Osteoblast (primary cell): ENCODE measurements at regions not wholly inside any gene's neighbourhood (a gene's known extent, or its start where the extent isn't known, plus 50 kb on each side); places are given as distances from the start of the nearest gene placed in this dataset.

Experiments used
- DNase-seq: peaks from one replicate; pipeline ENCODE4 v3.0.0; 2011; ENCODE audit warnings: low spot score, mixed read lengths; ENCODE audit not compliant: insufficient read length; ENCODE audit errors: missing footprints
- H2AFZ ChIP-seq: 2 replicates; pipeline ENCODE4 v1.6.0; 2011; ENCODE audit warnings: mild to moderate bottlenecking, low read length
- H3K27ac ChIP-seq: 2 replicates; pipeline ENCODE4 v1.5.1; 2011; ENCODE audit warnings: mild to moderate bottlenecking, low read depth, low read length, moderate library complexity
- H3K27me3 ChIP-seq: 2 replicates; pipeline ENCODE4 v1.6.0; 2012; ENCODE audit warnings: mild to moderate bottlenecking, control low read depth, inconsistent platforms, low read length, moderate library complexity; ENCODE audit not compliant: insufficient read depth
- H3K36me3 ChIP-seq: 2 replicates; pipeline ENCODE4 v1.5.1; 2011; ENCODE audit warnings: mild to moderate bottlenecking, low read length, control low read depth, moderate library complexity; ENCODE audit not compliant: insufficient read depth
- H3K4me1 ChIP-seq: 2 replicates; pipeline ENCODE4 v1.5.1; 2011; ENCODE audit warnings: mild to moderate bottlenecking, low read length, control low read depth, moderate library complexity; ENCODE audit not compliant: insufficient read depth
- H3K4me2 ChIP-seq: 2 replicates; pipeline ENCODE4 v1.6.0; 2011; ENCODE audit warnings: mild to moderate bottlenecking, low read length; ENCODE audit not compliant: insufficient read depth
- H3K4me3 ChIP-seq: fragments of 200-600 bp; sonication (generic); 3 replicates; pipeline ENCODE4 v1.5.1; 2012; ENCODE audit warnings: mild to moderate bottlenecking, low read length, inconsistent platforms; ENCODE audit not compliant: insufficient read depth
- H3K79me2 ChIP-seq: 2 replicates; pipeline ENCODE4 v1.6.0; 2012; ENCODE audit warnings: mild to moderate bottlenecking, low read length, control low read depth, inconsistent platforms; ENCODE audit not compliant: insufficient read depth
- H3K9me3 ChIP-seq: 2 replicates; pipeline ENCODE4 v1.5.1; 2011; ENCODE audit warnings: low read depth, low read length, control low read depth
- H4K20me1 ChIP-seq: 2 replicates; pipeline ENCODE4 v1.6.0; 2012; ENCODE audit warnings: mild to moderate bottlenecking, low read length, control low read depth; ENCODE audit not compliant: insufficient read depth
- TF ChIP-seq, protein P1 (sequence below): IDR thresholded peaks from 2 replicates; pipeline ENCODE4 v1.5.1; 2011; ENCODE audit warnings: mild to moderate bottlenecking, low read depth, low read length, moderate library complexity; ENCODE audit errors: extremely low read depth

DNA sequence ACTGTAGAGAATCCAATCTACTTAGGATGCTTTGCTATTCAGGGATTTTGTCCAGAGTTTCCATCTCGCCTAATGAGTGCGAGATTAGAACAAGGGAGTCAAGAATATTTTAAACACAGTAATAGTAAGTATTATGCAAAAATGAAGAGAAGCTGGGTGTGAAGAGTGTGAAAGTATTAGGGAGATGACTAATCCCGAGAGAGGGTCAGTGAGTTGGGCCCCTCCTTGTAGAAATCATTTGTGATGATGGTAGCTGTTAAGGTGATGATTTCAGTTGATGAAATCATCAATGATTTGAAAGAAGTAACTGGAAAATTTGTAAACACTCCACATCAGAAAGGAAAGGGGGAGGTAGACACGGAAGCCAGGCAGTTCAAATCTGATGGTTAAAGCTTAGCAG is 478.9 kb upstream of the MGAT4C start:
- TF ChIP-seq, protein P1, sequence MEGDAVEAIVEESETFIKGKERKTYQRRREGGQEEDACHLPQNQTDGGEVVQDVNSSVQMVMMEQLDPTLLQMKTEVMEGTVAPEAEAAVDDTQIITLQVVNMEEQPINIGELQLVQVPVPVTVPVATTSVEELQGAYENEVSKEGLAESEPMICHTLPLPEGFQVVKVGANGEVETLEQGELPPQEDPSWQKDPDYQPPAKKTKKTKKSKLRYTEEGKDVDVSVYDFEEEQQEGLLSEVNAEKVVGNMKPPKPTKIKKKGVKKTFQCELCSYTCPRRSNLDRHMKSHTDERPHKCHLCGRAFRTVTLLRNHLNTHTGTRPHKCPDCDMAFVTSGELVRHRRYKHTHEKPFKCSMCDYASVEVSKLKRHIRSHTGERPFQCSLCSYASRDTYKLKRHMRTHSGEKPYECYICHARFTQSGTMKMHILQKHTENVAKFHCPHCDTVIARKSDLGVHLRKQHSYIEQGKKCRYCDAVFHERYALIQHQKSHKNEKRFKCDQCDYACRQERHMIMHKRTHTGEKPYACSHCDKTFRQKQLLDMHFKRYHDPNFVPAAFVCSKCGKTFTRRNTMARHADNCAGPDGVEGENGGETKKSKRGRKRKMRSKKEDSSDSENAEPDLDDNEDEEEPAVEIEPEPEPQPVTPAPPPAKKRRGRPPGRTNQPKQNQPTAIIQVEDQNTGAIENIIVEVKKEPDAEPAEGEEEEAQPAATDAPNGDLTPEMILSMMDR: no peak

DNA sequence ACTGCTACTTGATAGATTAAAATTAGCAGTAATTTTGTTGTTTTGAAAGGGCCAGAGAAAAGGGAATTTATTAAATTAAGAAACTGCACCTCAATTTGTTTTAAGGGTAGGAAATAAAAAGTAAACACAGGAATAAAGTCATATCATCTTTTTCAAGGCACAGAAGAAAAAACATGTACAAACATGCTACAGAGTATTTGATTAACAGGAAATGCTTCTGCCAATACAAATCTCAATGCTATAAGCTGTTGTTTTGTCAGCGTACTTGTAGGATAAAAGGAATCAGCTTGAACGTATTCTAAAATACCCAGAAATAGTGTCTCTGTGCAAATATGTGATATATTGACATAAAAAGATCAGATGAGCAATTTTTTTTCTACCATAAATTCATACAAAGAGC is 474.0 kb upstream of the MGAT4C start:
- no peaks in the 10 kb centered on the region for H3K9me3 ChIP-seq
- no peak for DNase-seq
- H3K79me2 ChIP-seq: no peaks in the 10 kb centered on the region

More for the DNA sequence above, 478.9 kb upstream of the MGAT4C start:
- H2AFZ ChIP-seq: no peak overlapping the region
- no peak for DNase-seq
- no peaks in the 10 kb centered on the region for H3K36me3 ChIP-seq
- H3K27me3 ChIP-seq: no peaks in the 10 kb centered on the region
- no peaks in the 10 kb centered on the region for H4K20me1 ChIP-seq
- no peak overlapping the region for H3K4me2 ChIP-seq
- no peaks in the 10 kb centered on the region for H3K4me1 ChIP-seq
- H3K4me3 ChIP-seq: no peak overlapping the region
- H3K27ac ChIP-seq: no peak overlapping the region
- no peaks in the 10 kb centered on the region for H3K9me3 ChIP-seq
- no peaks in the 10 kb centered on the region for H3K79me2 ChIP-seq

DNA sequence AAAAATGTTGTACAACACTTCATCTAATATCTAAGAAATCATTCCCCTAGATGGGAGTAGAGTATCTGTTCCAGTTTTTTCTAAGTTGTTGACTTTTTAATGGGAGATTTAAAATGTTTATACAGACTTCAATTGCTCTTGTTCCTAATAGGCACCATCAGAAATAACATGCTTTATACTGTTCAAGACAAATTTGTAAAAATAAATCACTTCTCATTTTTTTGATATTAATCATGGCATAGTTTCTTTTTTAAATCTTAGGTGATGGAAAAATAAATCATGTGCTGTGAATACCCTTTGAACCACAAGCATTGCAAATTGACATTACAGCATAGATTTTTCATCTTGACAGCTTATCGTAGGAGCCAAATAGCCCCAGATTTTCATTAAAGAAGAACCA is 473.5 kb upstream of the MGAT4C start:
- H4K20me1 ChIP-seq: no peaks in the 10 kb centered on the region
- H3K36me3 ChIP-seq: no peaks in the 10 kb centered on the region
- no peak overlapping the region for H2AFZ ChIP-seq
- no peaks in the 10 kb centered on the region for H3K9me3 ChIP-seq
- peaks cover 5% of the 10 kb centered on the region for H3K4me1 ChIP-seq
- no peak for DNase-seq
- no peak overlapping the region for H3K4me3 ChIP-seq
- no peaks in the 10 kb centered on the region for H3K27me3 ChIP-seq
- H3K27ac ChIP-seq: no peak overlapping the region
- TF ChIP-seq, protein P1: no peak
- H3K79me2 ChIP-seq: no peaks in the 10 kb centered on the region
- no peak overlapping the region for H3K4me2 ChIP-seq

More for the DNA sequence above, 474.0 kb upstream of the MGAT4C start:
- Histone ChIP-seq H3K4me3 (no peak overlapping the region), H3K27ac (no peak overlapping the region), H3K36me3 (no peaks in the 10 kb centered on the region), H3K4me2 (no peak overlapping the region), H4K20me1 (no peaks in the 10 kb centered on the region), H3K27me3 (no peaks in the 10 kb centered on the region), H2AFZ (no peak overlapping the region), H3K4me1 (no peaks in the 10 kb centered on the region)
- TF ChIP-seq, protein P1: no peak

DNA sequence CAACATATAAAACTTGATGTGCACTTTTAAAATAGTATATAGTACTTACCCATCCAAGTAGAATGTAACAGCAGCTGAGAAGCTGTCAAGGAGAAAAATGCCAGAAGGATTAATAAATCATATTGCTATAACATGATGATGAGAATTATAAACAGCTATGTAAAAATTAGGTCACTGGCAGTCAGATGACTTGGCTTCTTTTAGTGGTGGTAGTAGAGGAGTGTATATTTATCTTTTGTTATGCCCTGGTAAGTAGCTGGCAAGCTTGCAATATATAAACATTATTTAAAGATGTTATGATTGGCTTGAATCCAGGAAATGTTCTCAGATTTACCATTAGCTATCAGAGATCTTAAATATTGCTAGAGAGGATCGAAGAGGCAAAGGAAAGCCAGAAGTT is 471.0 kb upstream of the MGAT4C start:
- no peak overlapping the region for H3K4me3 ChIP-seq
- no peaks in the 10 kb centered on the region for H3K27me3 ChIP-seq
- TF ChIP-seq, protein P1: no peak
- H3K79me2 ChIP-seq: no peaks in the 10 kb centered on the region
- no peaks in the 10 kb centered on the region for H3K9me3 ChIP-seq
- no peaks in the 10 kb centered on the region for H3K36me3 ChIP-seq
- H2AFZ ChIP-seq: no peak overlapping the region
- H4K20me1 ChIP-seq: no peaks in the 10 kb centered on the region
- no peak overlapping the region for H3K27ac ChIP-seq
- peaks cover 8% of the 10 kb centered on the region for H3K4me1 ChIP-seq
- peak; percentile 78 for DNase-seq
- no peak overlapping the region for H3K4me2 ChIP-seq
